Cardiac fibroblast (primary cell): ENCODE measurements at regions not wholly inside any gene's neighbourhood (a gene's known extent, or its start where the extent isn't known, plus 50 kb on each side); places are given as distances from the start of the nearest gene placed in this dataset.
A peak's percentile ranks its signal among the peaks of the same experiment; 100 is the strongest.

Source experiments
- DNase-seq, 2 donors: peaks; one replicate each; pipeline versions ENCODE4 v3.0.0 to v3.0.0-alpha.2; 2010; ENCODE audit warnings: low read depth in 2 of 2
- H3K4me3 ChIP-seq, 2 donors: replicated peaks in 1 of 2; 1 replicate in 1 of 2; 2 replicates in 1 of 2; pipeline ENCODE4 v1.5.1; 2011; ENCODE audit warnings: low read depth in 2 of 2, low read length in 2 of 2, mild to moderate bottlenecking in 2 of 2, moderate library complexity in 1 of 2
- CTCF ChIP-seq: IDR thresholded peaks from one replicate; pipeline ENCODE4 v1.5.1; 2011; ENCODE audit warnings: low read depth, mild to moderate bottlenecking, low read length, inconsistent platforms

GRCh38 chr4:53734584-53735353 is 143.5 kb upstream of the LNX1 start:
- H3K4me3 ChIP-seq, result no peak overlapping the region
- TF ChIP-seq CTCF, result no peak
- peak; percentile 39 to 84 for DNase-seq

GRCh38 chr4:53734182-53734581 is 142.9 kb upstream of the LNX1 start:
- H3K4me3 ChIP-seq, result no peak overlapping the region
- DNase-seq, result no peak
- no peak for TF ChIP-seq CTCF

GRCh38 chr4:53732661-53733060 is 141.4 kb upstream of the LNX1 start:
- no peak for DNase-seq
- TF ChIP-seq CTCF, result no peak
- H3K4me3 ChIP-seq, result no peak overlapping the region

- TF ChIP-seq CTCF, result no peak
- DNase-seq, result peak in 1 of 2 donors; percentile 41
- no peak overlapping the region for H3K4me3 ChIP-seq
These were observed 138.9 kb upstream of the LNX1 start for GRCh38 chr4:53730031-53730805.

- H3K4me3 ChIP-seq, result no peak overlapping the region
- no peak for DNase-seq
- TF ChIP-seq CTCF, result no peak
These were observed 130.8 kb upstream of the LNX1 start for GRCh38 chr4:53722110-53722509.

- no peak for DNase-seq
- TF ChIP-seq CTCF, result no peak
- no peak overlapping the region for H3K4me3 ChIP-seq
These were observed 130.0 kb upstream of the LNX1 start for GRCh38 chr4:53721263-53721662.
